ENCODE measurements at regions not wholly inside any gene's neighbourhood (a gene's known extent, or its start where the extent isn't known, plus 50 kb on each side); places are given as distances from the start of the nearest gene placed in this dataset.

DNA sequence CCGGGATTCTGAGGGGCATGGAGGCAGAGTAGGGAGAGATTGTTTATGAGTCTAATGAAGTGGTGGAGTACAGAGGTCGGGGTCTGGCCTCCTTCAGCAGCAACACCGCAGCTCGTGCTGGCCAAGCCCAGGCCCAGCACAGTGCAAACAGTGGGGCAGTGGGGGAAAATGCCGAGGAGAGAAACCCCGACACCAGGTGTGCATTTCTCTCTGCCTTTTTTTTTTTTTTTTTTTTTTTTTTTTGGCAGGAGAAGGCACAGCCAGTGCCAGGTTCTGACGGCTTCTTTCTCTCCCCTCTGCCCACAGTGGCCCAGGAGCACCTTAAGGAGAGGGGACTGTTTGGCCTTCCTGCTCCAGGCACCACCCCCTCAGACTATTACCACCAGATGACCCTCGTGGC lies 219.3 kb downstream of the GLI2 start:
- ChIA-PET POLR2A (no interaction called here), CTCF (interaction anchor here (1.6 kb wide), 1 partner anchor 14 kb away, joined by 4 read pairs; no protein-coding TSS in a partner anchor)
- no peaks in the 10 kb centered on the region for H3K4me1 ChIP-seq (ENCODE audit: control insufficient read depth, extremely low read depth, insufficient read depth, low read length)
- no peak overlapping the region for H2AFZ ChIP-seq (ENCODE audit: low read depth, low read length)
- H4K20me1 ChIP-seq (replicated peaks; ENCODE audit: control insufficient read depth, extremely low read depth, insufficient read depth, low read length) = no peaks in the 10 kb centered on the region
- H3K4me2 ChIP-seq (ENCODE audit: insufficient read depth, low read length) = no peak overlapping the region
- H3K79me2 ChIP-seq (ENCODE audit: control insufficient read depth, insufficient read depth, low read length) = no peaks in the 10 kb centered on the region
- no peaks in the 10 kb centered on the region for H3K27me3 ChIP-seq (ENCODE audit: control insufficient read depth in 2 of 2, insufficient read depth in 2 of 2, low read length in 2 of 2)
- no peak for DNase-seq (ENCODE audit: low read depth, low spot score)
- no peak overlapping the region for H3K27ac ChIP-seq (ENCODE audit: insufficient read depth, low read depth, low read length)
- TF ChIP-seq FOS (IDR thresholded peaks at IDR 0.05; ENCODE audit: borderline replicate concordance, insufficient read depth, low read length) = no peak
- TF ChIP-seq EZH2 (IDR thresholded peaks at IDR 0.05; ENCODE audit: borderline replicate concordance, low read depth, low read length, severe bottlenecking) = no peak
- TF ChIP-seq CTCF (IDR thresholded peaks at IDR 0.05; ENCODE audit: extremely low read depth in 1 of 2, insufficient read depth in 1 of 2, low read depth in 1 of 2, low read length in 2 of 2) = no peak
- TF ChIP-seq POLR2AphosphoS5 (IDR thresholded peaks at IDR 0.05; ENCODE audit: insufficient read depth, low read depth, low read length) = no peak
- no peak for TF ChIP-seq POLR2A (IDR thresholded peaks at IDR 0.05; ENCODE audit: low read depth, low read length)
- TF ChIP-seq GATA2 (IDR thresholded peaks at IDR 0.05; ENCODE audit: insufficient read depth, insufficient read length, low read depth, low read length) = no peak
- no peak for TF ChIP-seq JUN (IDR thresholded peaks at IDR 0.05; ENCODE audit: borderline replicate concordance, insufficient read depth, insufficient read length, low read depth)
- TF ChIP-seq, protein P1, sequence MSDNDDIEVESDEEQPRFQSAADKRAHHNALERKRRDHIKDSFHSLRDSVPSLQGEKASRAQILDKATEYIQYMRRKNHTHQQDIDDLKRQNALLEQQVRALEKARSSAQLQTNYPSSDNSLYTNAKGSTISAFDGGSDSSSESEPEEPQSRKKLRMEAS (IDR thresholded peaks at IDR 0.05; ENCODE audit: insufficient read depth, insufficient read length) = no peak
- no peaks in the 10 kb centered on the region for H3K9me3 ChIP-seq (replicated peaks; ENCODE audit: control insufficient read depth, insufficient read depth, low read length)
- FAIRE-seq = no peak
- intact Hi-C loops (cut with micrococcal nuclease) (loop anchor here (5.0 kb wide), 1 partner anchor 117 kb away; no protein-coding TSS in a partner anchor), dilution Hi-C loops (cut with MboI; ENCODE audit: extremely low pct_ligation_motif_present, low sequenced_read_pairs) (no loop called here)
- no peak overlapping the region for H3K9ac ChIP-seq (replicated peaks; ENCODE audit: extremely low read depth, insufficient read depth, low read length)
- no peak overlapping the region for H3K4me3 ChIP-seq (replicated peaks in 1 of 3; ENCODE audit: insufficient read depth in 1 of 3, low read depth in 1 of 3, low read length in 3 of 3)
- no peaks in the 10 kb centered on the region for H3K9me1 ChIP-seq (replicated peaks; ENCODE audit: control insufficient read depth, extremely low read depth, insufficient read depth, low read length)
- no TSS peak for BruUV-seq (replicated peaks)
- no peaks in the 10 kb centered on the region for H3K36me3 ChIP-seq (ENCODE audit: control insufficient read depth in 2 of 2, extremely low read depth in 1 of 2, insufficient read depth in 2 of 2, low read length in 2 of 2)
